WERI-Rb-1 (cell line): ENCODE measurements at regions not wholly inside any gene's neighbourhood (a gene's known extent, or its start where the extent isn't known, plus 50 kb on each side); places are given as distances from the start of the nearest gene placed in this dataset.

ENCODE experiments used
- DNase-seq: peaks from one replicate; pipeline ENCODE4 v3.0.0-alpha.2; 2020
- H3K27ac ChIP-seq: fragments of 250-450 bp; sonication (Bioruptor Pico); 2 replicates; pipeline ENCODE4 v1.5.1; 2020; ENCODE audit warnings: mild to moderate bottlenecking, moderate library complexity
- H3K27me3 ChIP-seq: fragments of 250-450 bp; sonication (Bioruptor Pico); 2 replicates; pipeline ENCODE4 v1.5.1; 2021; ENCODE audit warnings: mild to moderate bottlenecking, low read depth, moderate library complexity; ENCODE audit not compliant: insufficient read depth, severe bottlenecking
- H3K36me3 ChIP-seq: fragments of 250-450 bp; sonication (Bioruptor Pico); 2 replicates; pipeline ENCODE4 v1.5.1; 2020; ENCODE audit warnings: mild to moderate bottlenecking, moderate library complexity
- H3K4me3 ChIP-seq: 2 replicates; pipeline ENCODE4 v1.5.1; 2011; ENCODE audit warnings: low read depth, mild to moderate bottlenecking, control low read depth, low read length
- H3K9me3 ChIP-seq: fragments of 250-450 bp; sonication (Bioruptor Pico); 2 replicates; pipeline ENCODE4 v1.5.1; 2021; ENCODE audit warnings: mild to moderate bottlenecking, moderate library complexity; ENCODE audit not compliant: severe bottlenecking
- CTCF ChIP-seq: IDR thresholded peaks from 2 replicates; pipeline ENCODE4 v1.5.1; 2011; ENCODE audit warnings: low read depth, mild to moderate bottlenecking, control low read depth, inconsistent platforms, low read length

- no peaks in the 10 kb centered on the region for H3K27me3 ChIP-seq
- H3K27ac ChIP-seq: no peak overlapping the region
- DNase-seq: no peak
Measured at GRCh38 chr1:80536461-80536860, 1264.3 kb upstream of the ADGRL2 start.

GRCh38 chr1:80535466-80535865 lies 1265.3 kb upstream of the ADGRL2 start:
- Histone ChIP-seq H3K36me3 (no peaks in the 10 kb centered on the region), H3K27ac (no peak overlapping the region), H3K9me3 (no peaks in the 10 kb centered on the region), H3K27me3 (no peaks in the 10 kb centered on the region), H3K4me3 (no peak overlapping the region)
- no peak for TF ChIP-seq CTCF
- DNase-seq: no peak

More at GRCh38 chr1:80536461-80536860, 1264.3 kb upstream of the ADGRL2 start:
- TF ChIP-seq CTCF: no peak
- H3K9me3 ChIP-seq: no peaks in the 10 kb centered on the region
- no peaks in the 10 kb centered on the region for H3K36me3 ChIP-seq
- H3K4me3 ChIP-seq: no peak overlapping the region

GRCh38 chr1:80534606-80535360 lies 1266.0 kb upstream of the ADGRL2 start:
- TF ChIP-seq CTCF: no peak
- Histone ChIP-seq H3K4me3 (no peak overlapping the region), H3K36me3 (no peaks in the 10 kb centered on the region), H3K27me3 (no peaks in the 10 kb centered on the region), H3K27ac (no peak overlapping the region), H3K9me3 (no peaks in the 10 kb centered on the region)
- no peak for DNase-seq

- no peak for TF ChIP-seq CTCF
- no peak overlapping the region for H3K4me3 ChIP-seq
- H3K36me3 ChIP-seq: no peaks in the 10 kb centered on the region
- no peaks in the 10 kb centered on the region for H3K27me3 ChIP-seq
- H3K27ac ChIP-seq: no peak overlapping the region
- no peaks in the 10 kb centered on the region for H3K9me3 ChIP-seq
- no peak for DNase-seq
Measured at GRCh38 chr1:80533775-80534334, 1266.9 kb upstream of the ADGRL2 start.

- TF ChIP-seq CTCF: no peak
- no peak overlapping the region for H3K4me3 ChIP-seq
- H3K9me3 ChIP-seq: no peaks in the 10 kb centered on the region
- DNase-seq: no peak
- no peak overlapping the region for H3K27ac ChIP-seq
- no peaks in the 10 kb centered on the region for H3K27me3 ChIP-seq
- H3K36me3 ChIP-seq: no peaks in the 10 kb centered on the region
Measured at GRCh38 chr1:80533093-80533492, 1267.6 kb upstream of the ADGRL2 start.

- H3K27ac ChIP-seq: no peak overlapping the region
- no peaks in the 10 kb centered on the region for H3K36me3 ChIP-seq
- H3K27me3 ChIP-seq: no peaks in the 10 kb centered on the region
- TF ChIP-seq CTCF: no peak
- no peak for DNase-seq
- H3K4me3 ChIP-seq: no peak overlapping the region
- H3K9me3 ChIP-seq: no peaks in the 10 kb centered on the region
Measured at GRCh38 chr1:80531182-80531581, 1269.6 kb upstream of the ADGRL2 start.
